HL-60 (cell line): ENCODE measurements at regions not wholly inside any gene's neighbourhood (a gene's known extent, or its start where the extent isn't known, plus 50 kb on each side); places are given as distances from the start of the nearest gene placed in this dataset.

ENCODE experiments used
- GABPA ChIP-seq: IDR thresholded peaks from 2 replicates; pipeline ENCODE4 v1.6.1; 2012; ENCODE audit warnings: low read depth
- TF ChIP-seq, protein P1 (sequence below): IDR thresholded peaks from one replicate; pipeline ENCODE4 v1.5.1; 2011; ENCODE audit warnings: low read length, control low read depth, inconsistent platforms; ENCODE audit not compliant: insufficient read depth

GRCh38 chr13:73991884-73992283 is 142.3 kb downstream of the KLF12 start:
- TF ChIP-seq, protein P1, sequence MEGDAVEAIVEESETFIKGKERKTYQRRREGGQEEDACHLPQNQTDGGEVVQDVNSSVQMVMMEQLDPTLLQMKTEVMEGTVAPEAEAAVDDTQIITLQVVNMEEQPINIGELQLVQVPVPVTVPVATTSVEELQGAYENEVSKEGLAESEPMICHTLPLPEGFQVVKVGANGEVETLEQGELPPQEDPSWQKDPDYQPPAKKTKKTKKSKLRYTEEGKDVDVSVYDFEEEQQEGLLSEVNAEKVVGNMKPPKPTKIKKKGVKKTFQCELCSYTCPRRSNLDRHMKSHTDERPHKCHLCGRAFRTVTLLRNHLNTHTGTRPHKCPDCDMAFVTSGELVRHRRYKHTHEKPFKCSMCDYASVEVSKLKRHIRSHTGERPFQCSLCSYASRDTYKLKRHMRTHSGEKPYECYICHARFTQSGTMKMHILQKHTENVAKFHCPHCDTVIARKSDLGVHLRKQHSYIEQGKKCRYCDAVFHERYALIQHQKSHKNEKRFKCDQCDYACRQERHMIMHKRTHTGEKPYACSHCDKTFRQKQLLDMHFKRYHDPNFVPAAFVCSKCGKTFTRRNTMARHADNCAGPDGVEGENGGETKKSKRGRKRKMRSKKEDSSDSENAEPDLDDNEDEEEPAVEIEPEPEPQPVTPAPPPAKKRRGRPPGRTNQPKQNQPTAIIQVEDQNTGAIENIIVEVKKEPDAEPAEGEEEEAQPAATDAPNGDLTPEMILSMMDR = no peak
- no peak for TF ChIP-seq GABPA
